ENCODE measurements at regions not wholly inside any gene's neighbourhood (a gene's known extent, or its start where the extent isn't known, plus 50 kb on each side); places are given as distances from the start of the nearest gene placed in this dataset.

GRCh38 chr4:53684136-53685130, 93.1 kb upstream of the LNX1 start:
- no peak for DNase-seq

GRCh38 chr4:53682908-53683307, 91.6 kb upstream of the LNX1 start:
- DNase-seq = no peak

- no peak for DNase-seq
Observed at GRCh38 chr4:53682196-53682595, 90.9 kb upstream of the LNX1 start.

GRCh38 chr4:53680598-53680997, 89.3 kb upstream of the LNX1 start:
- DNase-seq = no peak

GRCh38 chr4:53680168-53680567, 88.9 kb upstream of the LNX1 start:
- DNase-seq = no peak

- no peak for DNase-seq
Observed at GRCh38 chr4:53676402-53676871, 85.2 kb upstream of the LNX1 start.

GRCh38 chr4:53674903-53675302, 83.6 kb upstream of the LNX1 start:
- DNase-seq = no peak

GRCh38 chr4:53672873-53673272, 81.6 kb upstream of the LNX1 start:
- no peak for DNase-seq

- DNase-seq = no peak
Observed at GRCh38 chr4:53671757-53672156, 80.5 kb upstream of the LNX1 start.

GRCh38 chr4:53659737-53660136, 68.5 kb upstream of the LNX1 start:
- DNase-seq = no peak

GRCh38 chr4:53659112-53659511, 67.8 kb upstream of the LNX1 start:
- DNase-seq = no peak

GRCh38 chr4:53658029-53658428, 66.7 kb upstream of the LNX1 start:
- no peak for DNase-seq

- DNase-seq = no peak
Observed at GRCh38 chr4:53656421-53656981, 65.2 kb upstream of the LNX1 start.

GRCh38 chr4:53654300-53654758, 63.0 kb upstream of the LNX1 start:
- DNase-seq = no peak

- DNase-seq = peak; percentile 44
Observed at GRCh38 chr4:53653484-53654053, 62.3 kb upstream of the LNX1 start.

- DNase-seq = no peak
Observed at GRCh38 chr4:53651156-53651735, 60.0 kb upstream of the LNX1 start.

- DNase-seq = no peak
Observed at GRCh38 chr4:53649357-53649756, 58.1 kb upstream of the LNX1 start.

GRCh38 chr4:53647547-53647946, 56.3 kb upstream of the LNX1 start:
- no peak for DNase-seq

- DNase-seq = no peak
Observed at GRCh38 chr4:53646795-53647194, 55.5 kb upstream of the LNX1 start.

GRCh38 chr4:53645108-53645507, 53.8 kb upstream of the LNX1 start:
- no peak for DNase-seq

- no peak for DNase-seq
Observed at GRCh38 chr4:53644607-53645006, 53.3 kb upstream of the LNX1 start.

Data from right kidney (tissue), 1 donor.